Heart left ventricle (tissue), 13 donors: ENCODE measurements at regions not wholly inside any gene's neighbourhood (a gene's known extent, or its start where the extent isn't known, plus 50 kb on each side); places are given as distances from the start of the nearest gene placed in this dataset.

Source experiments
- CTCF ChIP-seq, 12 donors: fragments of 200-600 bp; sonication (generic) in 4 of 12; IDR thresholded peaks; one replicate each; pipeline versions ENCODE4 v1.5.0 to v1.8.0; 2018 to 2022; ENCODE audit warnings: antibody characterized with exemption in 12 of 12, mild to moderate bottlenecking in 5 of 12
- POLR2A ChIP-seq, 2 donors: fragments of 450-650 bp; IDR thresholded peaks; one replicate each; pipeline ENCODE4 v1.6.1; 2017; ENCODE audit warnings: antibody characterized with exemption in 2 of 2, mild to moderate bottlenecking in 2 of 2, moderate library complexity in 2 of 2
- donor health status: ischemic (EF 13 %, LVEDD 7.1; RV severe dilation, severe dysfunction).
- donor health status: DM: no; HTN: yes; CAD: no.
- donor health status: DM: no; HTN: no; CAD: no.
- donor health status: ischemic (EF 25% LVEDD 6.9; RV normal size, moderate dysfunction).
- donor health status: ischemic (EF 25% LVEDD 5.7; RV mildly dilated, moderate dysfunction).
- donor health status: ischemic (EF 35%, LVEDD 5.7; RV mildly dilated, moderate dysfunction).
- donor health status: nonischemic (EF 11% LVEDD 7.7; RV severe dilation, severe dysfunction).
- donor health status: DM: yes; HTN: yes; CAD: no.
- donor health status: PGD.
- donor health status: ischemic (EF 29% LVEDD 5.4; RV normal size, mild dysfunction).
- donor health status: nonischemic (EF 23%, LVEDD 6.1; RV moderate dilation, normal function).

- TF ChIP-seq CTCF (IDR thresholded peaks at IDR 0.05) = no peak
- TF ChIP-seq POLR2A (IDR thresholded peaks at IDR 0.05) = no peak
Measured at GRCh38 chr7:14978687-14979086, 76.1 kb upstream of the DGKB start.
